Panc1 (cell line): ENCODE measurements at regions not wholly inside any gene's neighbourhood (a gene's known extent, or its start where the extent isn't known, plus 50 kb on each side); places are given as distances from the start of the nearest gene placed in this dataset.

ENCODE experiments used
- ATAC-seq: fragments of 200-7000 bp; cut with Tn5 transposase; 2 replicates; pipeline ENCODE4 v1.9.1; 2020; ENCODE audit warnings: mild to moderate bottlenecking, moderate library complexity
- BruUV-seq: library from RNA; stranded (reverse); fragments of 400-500 nt; replicated peaks from 2 replicates; lab custom pipeline; 2021; lab: Mats Ljungman, UMichigan
- CTCF ChIA-PET: fragments of 300-600 bp; sonication (Branson Sonifier 250); formaldehyde crosslinking; loops from one replicate; lab custom pipeline; 2022; ENCODE audit warnings: antibody characterized with exemption; lab: Charles Lee
- POLR2A ChIA-PET: fragments of 300-600 bp; sonication (Branson Sonifier 250); formaldehyde crosslinking; loops from one replicate; lab custom pipeline; 2022; ENCODE audit warnings: antibody characterized with exemption; lab: Charles Lee
- DNase-seq: peaks from one replicate; pipeline ENCODE4 v3.0.0-alpha.2; 2010; ENCODE audit warnings: low read depth, low spot score
- H3K27ac ChIP-seq: 2 replicates; pipeline ENCODE4 v1.5.1; 2011; ENCODE audit warnings: mild to moderate bottlenecking, low read length, inconsistent platforms
- H3K27me3 ChIP-seq: fragments of 200-500 bp; sonication (Bioruptor generic); 2 replicates; pipeline ENCODE4 v1.6.0; 2014; ENCODE audit warnings: low read length, inconsistent platforms; ENCODE audit not compliant: control insufficient read depth, insufficient read depth
- H3K36me3 ChIP-seq: fragments of 200-500 bp; sonication (Bioruptor generic); 2 replicates; pipeline ENCODE4 v1.5.1; 2014; ENCODE audit warnings: inconsistent platforms, mild to moderate bottlenecking, low read length, moderate library complexity; ENCODE audit not compliant: control insufficient read depth, insufficient read depth
- H3K4me1 ChIP-seq: 2 replicates; pipeline ENCODE4 v1.5.1; 2011; ENCODE audit warnings: inconsistent platforms, mild to moderate bottlenecking, low read length, moderate library complexity; ENCODE audit not compliant: control insufficient read depth, insufficient read depth
- H3K4me3 ChIP-seq, 2 experiments: 2 replicates each; pipeline ENCODE4 v1.5.1; 2011 to 2012; ENCODE audit warnings: low read depth in 2 of 2, low read length in 2 of 2, mild to moderate bottlenecking in 2 of 2, inconsistent platforms in 1 of 2, moderate library complexity in 1 of 2
- H3K9me3 ChIP-seq: fragments of 200-500 bp; sonication (Bioruptor generic); 2 replicates; pipeline ENCODE4 v1.5.1; 2014; ENCODE audit warnings: low read depth, mild to moderate bottlenecking, inconsistent platforms, low read length, moderate library complexity; ENCODE audit not compliant: control insufficient read depth, insufficient read depth
- CTCF ChIP-seq: fragments of 450-650 bp; IDR thresholded peaks from 2 replicates; pipeline ENCODE4 v1.5.1; 2017; ENCODE audit warnings: mild to moderate bottlenecking
- POLR2AphosphoS5 ChIP-seq: IDR thresholded peaks from 2 replicates; pipeline ENCODE4 v1.6.1; 2012; ENCODE audit warnings: mild to moderate bottlenecking, low read depth, low read length, moderate library complexity
- REST ChIP-seq, 2 experiments: IDR thresholded peaks; 2 replicates each; pipeline ENCODE4 v1.6.1; 2011 to 2012; ENCODE audit warnings: low read depth in 2 of 2, control low read depth in 1 of 2, low read length in 1 of 2, mild to moderate bottlenecking in 1 of 2, moderate library complexity in 1 of 2; ENCODE audit not compliant: insufficient read depth in 1 of 2
- SIN3A ChIP-seq: IDR thresholded peaks from 2 replicates; pipeline ENCODE4 v1.6.1; 2012; ENCODE audit warnings: low read depth, mild to moderate bottlenecking, low read length, moderate library complexity, borderline replicate concordance; ENCODE audit not compliant: insufficient read depth
- TCF7L2 ChIP-seq: IDR thresholded peaks from 2 replicates; pipeline ENCODE4 v1.6.1; 2011; ENCODE audit warnings: mild to moderate bottlenecking, low read depth, low read length, inconsistent platforms
- in situ Hi-C: cut with HindIII; loops from 2 replicates; pipeline ENCODE4 v1.10.0; 2016; ENCODE audit warnings: low sequenced_read_pairs, low pct_unique_long_range_greater_than_20kb
- intact Hi-C: fragments of 100-400 bp; cut with micrococcal nuclease; formaldehyde crosslinking; loops from one replicate; pipeline ENCODE4 v1.10.0; 2022; ENCODE audit not compliant: unreplicated experiment

DNA sequence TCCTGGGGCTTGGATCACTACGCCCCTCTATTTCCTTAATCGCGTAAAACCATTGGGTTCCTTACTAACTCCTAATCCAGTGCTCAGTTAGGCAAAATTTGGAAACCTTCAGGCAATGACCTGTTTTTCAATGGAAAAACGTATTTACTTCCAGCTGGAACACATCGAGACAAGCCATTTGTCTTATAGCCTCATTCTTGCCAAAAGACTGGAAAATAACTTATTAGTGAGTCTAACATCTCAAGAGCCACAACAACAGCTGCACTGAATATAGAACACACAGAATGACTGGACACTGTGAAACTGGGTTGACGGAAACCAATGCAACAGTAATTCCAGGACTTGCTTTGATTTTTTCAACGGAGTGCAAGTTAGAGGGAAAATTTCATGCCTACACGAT is 125.2 kb upstream of the MAP3K7 start:
- TF ChIP-seq REST (IDR thresholded peaks at IDR 0.05; ENCODE audit: insufficient read depth in 1 of 2, low read depth in 2 of 2, low read length in 1 of 2) (no peak), SIN3A (no peak), CTCF (no peak), TCF7L2 (no peak), POLR2AphosphoS5 (no peak)
- intact Hi-C loops: no loop called here
- Histone ChIP-seq H3K4me3 (no peak overlapping the region), H3K36me3 (no peaks in the 10 kb centered on the region), H3K9me3 (no peaks in the 10 kb centered on the region), H3K4me1 (no peaks in the 10 kb centered on the region), H3K27ac (no peak overlapping the region), H3K27me3 (peaks cover 14% of the 10 kb centered on the region)
- no TSS peak for BruUV-seq
- in situ Hi-C loops: no loop called here
- ChIA-PET CTCF (interaction anchor here (0.7 kb wide), 1 partner anchor 24 kb away, joined by 3 read pairs; no protein-coding TSS in a partner anchor), POLR2A (no interaction called here)
- no peak for DNase-seq
- ATAC-seq: no peak

- CTCF ChIA-PET: no interaction called here
- Histone ChIP-seq H3K9me3 (no peaks in the 10 kb centered on the region), H3K36me3 (no peaks in the 10 kb centered on the region; the same call in 1 of the 2 replicates), H3K4me3 (no peak overlapping the region), H3K27ac (no peak overlapping the region), H3K4me1 (no peaks in the 10 kb centered on the region), H3K27me3 (peaks cover 6% of the 10 kb centered on the region)
- TF ChIP-seq REST (IDR thresholded peaks at IDR 0.05; ENCODE audit: insufficient read depth in 1 of 2, low read depth in 2 of 2, low read length in 1 of 2): no peak
- ATAC-seq (no peak), DNase-seq (no peak)
- POLR2A ChIA-PET: no interaction called here
- no TSS peak for BruUV-seq
- intact Hi-C loops (no loop called here), in situ Hi-C loops (no loop called here)
Observed at GRCh38 chr6:90709431-90709996, 122.6 kb upstream of the MAP3K7 start.
